ENCODE measurements at regions not wholly inside any gene's neighbourhood (a gene's known extent, or its start where the extent isn't known, plus 50 kb on each side); places are given as distances from the start of the nearest gene placed in this dataset.
"Not testable (repeated sequence)": the region's sequence is repeated elsewhere in the genome, so short reads cannot be mapped to it uniquely, and the experiment has no call there.

DNA sequence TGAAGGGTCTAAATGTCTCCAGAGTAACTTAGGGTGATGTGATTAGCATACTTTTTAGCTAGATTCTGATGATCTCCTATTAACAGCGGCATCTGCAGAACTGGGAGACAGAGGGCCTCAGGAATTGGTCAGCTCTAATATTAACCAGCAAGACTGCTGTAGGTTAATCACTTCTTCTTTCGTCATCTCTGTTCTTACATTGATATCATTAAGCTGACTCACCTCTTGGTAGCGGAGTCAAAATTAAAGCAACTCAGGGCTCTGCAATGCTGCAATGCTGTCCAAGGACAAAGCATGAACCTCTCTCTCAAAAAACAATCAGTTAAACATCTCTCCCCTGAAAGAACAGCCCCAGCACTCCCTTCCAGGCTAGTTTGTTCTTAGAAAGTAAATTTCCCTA, 57.5 kb upstream of the TRA2B start:
- DNase-seq (ENCODE audit: low read depth) = peak; percentile 73

DNA sequence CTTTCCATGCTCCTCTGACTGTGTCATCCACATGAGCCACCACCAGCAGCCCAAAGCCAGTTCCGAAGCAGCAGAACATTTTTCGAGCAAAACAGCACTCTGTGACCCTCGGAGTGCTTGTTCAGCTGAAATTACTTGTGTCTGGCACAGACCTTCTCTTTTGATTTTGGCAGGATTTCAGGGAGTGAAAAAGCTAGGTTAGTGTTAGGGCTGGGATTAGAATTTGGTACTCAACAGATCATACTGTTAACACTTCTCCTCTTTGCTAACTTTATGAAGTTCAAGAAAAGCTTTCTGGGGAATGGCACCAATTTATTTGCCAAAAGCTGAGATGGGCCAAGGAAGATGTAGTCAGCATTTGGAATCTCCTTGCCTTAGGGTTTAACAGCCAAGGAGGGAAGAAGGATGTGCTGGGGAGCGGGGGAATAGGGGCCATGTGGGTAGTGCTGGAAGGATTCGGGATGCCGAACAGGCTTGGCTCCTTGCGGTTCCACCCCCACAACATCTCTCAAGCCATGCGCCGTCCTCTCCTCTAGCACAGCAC, 55.1 kb upstream of the TRA2B start:
- peak; percentile 62 for DNase-seq (ENCODE audit: low read depth)

DNA sequence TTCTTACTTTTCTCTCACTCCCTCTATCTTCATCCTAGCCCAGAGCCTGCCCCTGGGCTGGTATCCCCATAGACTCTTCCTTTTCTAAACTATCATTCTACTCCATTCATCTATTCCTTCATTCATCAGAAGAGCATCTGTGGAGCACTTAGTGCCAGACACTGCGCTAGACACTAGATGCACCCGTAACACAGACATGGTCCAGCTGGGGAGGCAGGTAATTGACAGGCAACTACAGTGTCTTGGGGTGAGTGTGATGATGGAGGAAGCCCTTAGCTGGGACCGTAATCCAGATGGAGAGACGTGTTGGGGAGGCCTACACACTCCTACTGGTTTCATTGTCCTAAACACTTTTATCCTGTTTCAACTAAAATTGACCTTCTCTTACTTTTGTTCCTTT, 53.2 kb upstream of the TRA2B start:
- DNase-seq (ENCODE audit: low read depth) = not testable (repeated sequence)

DNA sequence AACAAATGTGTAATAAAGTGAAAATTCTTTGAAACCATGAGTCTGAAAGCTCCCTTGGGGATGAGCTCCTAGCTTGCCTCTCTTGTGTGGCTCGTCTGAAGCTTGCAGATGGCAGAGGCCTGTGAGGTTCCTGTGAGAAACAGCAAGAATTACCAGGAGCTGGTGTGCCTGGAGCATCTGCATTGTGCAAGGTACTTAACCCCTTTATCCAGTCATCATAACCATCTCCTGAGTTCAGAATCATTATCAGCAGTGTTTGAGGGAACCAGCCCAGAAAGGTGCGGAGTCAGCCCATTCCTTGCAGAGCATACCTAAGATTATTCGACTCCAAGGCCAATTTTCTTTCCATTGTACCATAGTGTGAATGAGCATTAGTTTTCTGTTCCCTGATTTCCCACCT, 51.7 kb upstream of the TRA2B start:
- DNase-seq (ENCODE audit: low read depth) = no peak

DNA sequence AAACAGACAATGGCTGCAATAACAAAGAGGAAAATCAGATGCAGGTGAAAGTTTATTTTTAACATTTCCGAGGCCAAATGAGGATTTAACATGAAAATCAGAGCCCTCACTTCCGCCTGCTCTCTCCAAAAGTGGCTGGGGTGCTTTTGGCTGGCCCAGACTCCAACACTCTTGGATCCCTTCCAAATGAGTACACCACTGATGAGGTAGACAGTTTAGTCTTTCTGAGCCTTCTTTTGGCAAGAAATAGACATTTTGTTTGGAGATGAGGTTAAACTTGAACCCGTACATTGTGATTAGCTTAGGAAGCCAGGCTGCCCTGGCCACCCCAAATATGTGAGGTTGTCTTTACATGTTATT, 51.0 kb upstream of the TRA2B start:
- DNase-seq (ENCODE audit: low read depth) = no peak

DNA sequence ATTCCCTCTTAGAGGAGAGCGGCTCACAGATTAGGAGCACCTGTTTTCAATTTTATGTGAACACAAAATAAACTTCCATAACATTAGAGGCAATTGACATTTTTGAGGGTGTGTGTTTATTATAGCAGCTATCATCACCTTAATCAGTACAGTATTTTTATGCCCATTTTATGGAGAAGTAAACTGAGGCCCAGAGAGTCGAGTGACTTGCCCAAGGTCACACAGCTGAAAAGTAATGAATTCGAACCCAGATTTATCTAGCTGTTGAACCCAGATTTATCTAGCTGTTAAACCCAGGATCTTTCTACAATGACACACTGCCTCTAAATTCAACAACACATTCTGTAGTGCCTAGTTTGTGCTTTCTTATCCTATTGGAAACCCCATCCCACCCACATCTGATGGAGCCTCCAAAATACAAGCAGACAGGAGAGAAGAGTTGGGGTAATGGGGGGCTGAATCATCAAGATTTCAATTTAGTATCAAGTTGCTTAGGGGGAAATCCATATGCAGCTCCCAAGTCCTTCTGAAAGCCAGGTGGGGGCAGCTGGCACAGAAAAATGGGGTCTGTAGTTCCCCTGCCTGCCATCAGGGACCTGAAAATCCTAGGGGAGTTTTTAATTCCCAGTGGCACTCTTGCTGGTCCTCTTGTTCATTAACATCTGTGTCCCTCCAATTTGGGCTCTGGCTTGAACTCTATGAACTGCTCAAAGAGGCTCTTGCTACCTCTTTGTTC, 50.4 kb upstream of the TRA2B start:
- no peak for DNase-seq (ENCODE audit: low read depth)

Data from EH (cell line).